Lower lobe of right lung (tissue), 2 donors: ENCODE measurements at regions not wholly inside any gene's neighbourhood (a gene's known extent, or its start where the extent isn't known, plus 50 kb on each side); places are given as distances from the start of the nearest gene placed in this dataset.
"Not testable (repeated sequence)": the region's sequence is repeated elsewhere in the genome, so short reads cannot be mapped to it uniquely, and the experiment has no call there.

Experiments
- ATAC-seq, 2 donors: fragments of 200-7000 bp; cut with Tn5 transposase; one replicate each; pipeline ENCODE4 v1.9.1; 2020 to 2022; ENCODE audit warnings: mild to moderate bottlenecking in 2 of 2, moderate library complexity in 2 of 2
- DNase-seq: peaks from one replicate; pipeline ENCODE4 v3.0.0-alpha.2; 2020
- H3K27ac ChIP-seq: fragments of 200-600 bp; one replicate; pipeline ENCODE4 v1.8.0; 2022
- H3K27me3 ChIP-seq: fragments of 200-600 bp; one replicate; pipeline ENCODE4 v1.8.0; 2022; ENCODE audit warnings: low read depth
- H3K36me3 ChIP-seq: fragments of 200-600 bp; one replicate; pipeline ENCODE4 v1.8.0; 2022; ENCODE audit warnings: mild to moderate bottlenecking
- H3K4me1 ChIP-seq: fragments of 200-600 bp; one replicate; pipeline ENCODE4 v1.8.0; 2022
- H3K4me3 ChIP-seq: fragments of 200-600 bp; one replicate; pipeline ENCODE4 v1.8.0; 2022; ENCODE audit warnings: mild to moderate bottlenecking
- H3K9me3 ChIP-seq: fragments of 200-600 bp; one replicate; pipeline ENCODE4 v1.8.0; 2022
- CTCF ChIP-seq: fragments of 200-600 bp; IDR thresholded peaks from one replicate; pipeline ENCODE4 v1.8.0; 2022; ENCODE audit warnings: antibody characterized with exemption, mild to moderate bottlenecking
- intact Hi-C: fragments of 100-400 bp; cut with DNase I; formaldehyde crosslinking; loops from one replicate; pipeline ENCODE4 v1.11.0; 2022
- donor health status: DM: no; HTN: yes; CAD: no; lungs with severe emphysema.

- no peaks in the 10 kb centered on the region for H3K27me3 ChIP-seq
- TF ChIP-seq CTCF = no peak
- no peaks in the 10 kb centered on the region for H3K4me1 ChIP-seq
- no peaks in the 10 kb centered on the region for H3K36me3 ChIP-seq
- ATAC-seq (no peak), DNase-seq (no peak)
- no peak overlapping the region for H3K4me3 ChIP-seq
- no peaks in the 10 kb centered on the region for H3K9me3 ChIP-seq
- H3K27ac ChIP-seq = no peak overlapping the region
- intact Hi-C loops = no loop called here
Measured at GRCh38 chr6:79404261-79404660, 133.0 kb downstream of the LCA5 start.

- ATAC-seq (no peak), DNase-seq (no peak)
- H3K4me1 ChIP-seq = no peaks in the 10 kb centered on the region
- H3K27me3 ChIP-seq = no peaks in the 10 kb centered on the region
- no peak overlapping the region for H3K4me3 ChIP-seq
- H3K36me3 ChIP-seq = no peaks in the 10 kb centered on the region
- no peaks in the 10 kb centered on the region for H3K9me3 ChIP-seq
- intact Hi-C loops = no loop called here
- no peak overlapping the region for H3K27ac ChIP-seq
- TF ChIP-seq CTCF = no peak
Measured at GRCh38 chr6:79403563-79403962, 133.7 kb downstream of the LCA5 start.

GRCh38 chr6:79403086-79403485, 134.1 kb downstream of the LCA5 start:
- no peak for TF ChIP-seq CTCF
- no peak for ATAC-seq

GRCh38 chr6:79399499-79399898, 137.7 kb downstream of the LCA5 start:
- Histone ChIP-seq H3K4me1 (no peaks in the 10 kb centered on the region), H3K4me3 (no peak overlapping the region), H3K36me3 (no peaks in the 10 kb centered on the region), H3K27me3 (no peaks in the 10 kb centered on the region), H3K27ac (no peak overlapping the region), H3K9me3 (no peaks in the 10 kb centered on the region)
- no peak for ATAC-seq
- TF ChIP-seq CTCF = no peak
- no peak for DNase-seq
- intact Hi-C loops = no loop called here

More at GRCh38 chr6:79403086-79403485, 134.1 kb downstream of the LCA5 start:
- DNase-seq = no peak
- Histone ChIP-seq H3K27me3 (no peaks in the 10 kb centered on the region), H3K27ac (no peak overlapping the region), H3K36me3 (no peaks in the 10 kb centered on the region), H3K4me1 (no peaks in the 10 kb centered on the region), H3K9me3 (no peaks in the 10 kb centered on the region), H3K4me3 (no peak overlapping the region)
- intact Hi-C loops = no loop called here

GRCh38 chr6:79398617-79399016, 138.6 kb downstream of the LCA5 start:
- intact Hi-C loops, H3K27ac ChIP-seq, H3K4me1 ChIP-seq, DNase-seq, H3K27me3 ChIP-seq, ATAC-seq, H3K9me3 ChIP-seq, H3K36me3 ChIP-seq, H3K4me3 ChIP-seq: not testable (repeated sequence)

- Histone ChIP-seq H3K4me3 (no peak overlapping the region), H3K9me3 (no peaks in the 10 kb centered on the region), H3K27ac (no peak overlapping the region), H3K36me3 (no peaks in the 10 kb centered on the region), H3K27me3 (no peaks in the 10 kb centered on the region), H3K4me1 (no peaks in the 10 kb centered on the region)
- no peak for TF ChIP-seq CTCF
- intact Hi-C loops = no loop called here
- no peak for DNase-seq
- ATAC-seq = no peak
Measured at GRCh38 chr6:79396625-79397024, 140.6 kb downstream of the LCA5 start.
